ENCODE measurements at regions not wholly inside any gene's neighbourhood (a gene's known extent, or its start where the extent isn't known, plus 50 kb on each side); places are given as distances from the start of the nearest gene placed in this dataset.

- CTCF ChIA-PET, result no interaction called here
- POLR2A ChIA-PET (ENCODE audit: low non-redundant PET), result no interaction called here
- H3K27ac ChIP-seq, result peak overlapping the region; percentile 70
- DNase-seq (ENCODE audit: low spot score), result peak; percentile 83
- no peak for TF ChIP-seq CTCF (conservative IDR thresholded peaks at IDR 0.05; ENCODE audit: low read depth)
Observed at GRCh38 chr4:56757821-56758411, 63.6 kb downstream of the SPINK2 start.

GRCh38 chr4:56757261-56757746, 64.2 kb downstream of the SPINK2 start:
- DNase-seq (ENCODE audit: low spot score), result peak; percentile 49
- TF ChIP-seq CTCF (conservative IDR thresholded peaks at IDR 0.05; ENCODE audit: low read depth), result no peak
- ChIA-PET CTCF (interaction anchor here (0.6 kb wide), 1 partner anchor 52 kb away, joined by 3 read pairs; no protein-coding TSS in a partner anchor), POLR2A (ENCODE audit: low non-redundant PET) (no interaction called here)
- H3K27ac ChIP-seq, result peak overlapping the region; percentile 70

GRCh38 chr4:56755901-56756300, 65.6 kb downstream of the SPINK2 start:
- CTCF ChIA-PET, result interaction anchor here (0.5 kb wide), 1 partner anchor 61 kb away, joined by 3 read pairs; no protein-coding TSS in a partner anchor

GRCh38 chr4:56752985-56753384, 68.5 kb downstream of the SPINK2 start:
- no peak overlapping the region for H3K27ac ChIP-seq
- ChIA-PET POLR2A (ENCODE audit: low non-redundant PET) (no interaction called here), CTCF (interaction anchor here (0.6 kb wide), 1 partner anchor 140 kb away, joined by 5 read pairs; no protein-coding TSS in a partner anchor)
- no peak for DNase-seq (ENCODE audit: low spot score)
- no peak for TF ChIP-seq CTCF (conservative IDR thresholded peaks at IDR 0.05; ENCODE audit: low read depth)

More at GRCh38 chr4:56755901-56756300, 65.6 kb downstream of the SPINK2 start:
- no peak for DNase-seq (ENCODE audit: low spot score)
- no peak for TF ChIP-seq CTCF (conservative IDR thresholded peaks at IDR 0.05; ENCODE audit: low read depth)
- no peak overlapping the region for H3K27ac ChIP-seq
- POLR2A ChIA-PET (ENCODE audit: low non-redundant PET), result no interaction called here

GRCh38 chr4:56750231-56750630, 69.1 kb upstream of the HOPX start:
- TF ChIP-seq CTCF (conservative IDR thresholded peaks at IDR 0.05; ENCODE audit: low read depth), result no peak
- ChIA-PET POLR2A (ENCODE audit: low non-redundant PET) (no interaction called here), CTCF (no interaction called here)
- DNase-seq (ENCODE audit: low spot score), result no peak
- H3K27ac ChIP-seq, result no peak overlapping the region

- CTCF ChIA-PET, result no interaction called here
- no peak overlapping the region for H3K27ac ChIP-seq
- DNase-seq (ENCODE audit: low spot score), result no peak
- TF ChIP-seq CTCF (conservative IDR thresholded peaks at IDR 0.05; ENCODE audit: low read depth), result no peak
- POLR2A ChIA-PET (ENCODE audit: low non-redundant PET), result no interaction called here
Observed at GRCh38 chr4:56748271-56748670, 67.2 kb upstream of the HOPX start.
